ENCODE measurements at regions not wholly inside any gene's neighbourhood (a gene's known extent, or its start where the extent isn't known, plus 50 kb on each side); places are given as distances from the start of the nearest gene placed in this dataset.
"Not testable (repeated sequence)": the region's sequence is repeated elsewhere in the genome, so short reads cannot be mapped to it uniquely, and the experiment has no call there.

DNA sequence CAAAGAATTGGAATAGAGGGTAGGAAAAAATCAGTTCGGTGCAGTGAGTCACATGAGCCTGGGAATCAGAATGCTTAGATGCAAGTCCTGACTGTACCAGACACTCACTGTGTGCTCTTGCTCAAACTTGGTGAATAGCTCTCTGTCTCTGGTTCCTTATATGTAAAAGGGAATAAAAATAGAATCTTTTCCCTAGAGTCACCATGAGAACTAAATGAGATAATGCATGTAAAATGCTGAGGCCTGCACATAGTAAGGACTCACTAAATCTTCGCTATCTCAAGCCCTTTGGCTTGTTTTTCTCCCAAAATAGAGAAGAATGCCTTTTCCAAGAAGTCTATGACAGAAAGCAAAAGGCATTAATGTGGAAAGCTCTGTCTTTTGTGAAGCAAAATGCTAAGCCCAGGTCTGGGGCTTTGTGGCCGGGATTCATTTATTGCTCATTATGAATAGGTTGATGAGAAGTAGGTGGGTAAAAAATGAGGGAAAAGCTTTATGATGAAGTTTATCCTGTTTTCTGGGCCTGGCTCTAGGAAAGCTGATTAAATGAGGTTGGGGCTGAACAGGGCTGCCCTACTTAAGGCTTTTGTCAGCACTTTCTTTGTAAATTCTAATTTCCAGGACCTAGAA, 483.3 kb downstream of the DMAC1 start:
- Mint-ChIP-seq H3K9me3 (ENCODE audit: low read depth) (peaks cover 14% of the 10 kb centered on the region), H3K4me3 (ENCODE audit: low read depth) (no peak overlapping the region), H3K27me3 (peaks cover 54% of the 10 kb centered on the region), H3K36me3 (ENCODE audit: insufficient read depth) (peaks cover 5% of the 10 kb centered on the region), H3K4me1 (ENCODE audit: low read depth) (no peaks in the 10 kb centered on the region), H3K27ac (no peak overlapping the region)
- TF ChIP-seq, protein P1, sequence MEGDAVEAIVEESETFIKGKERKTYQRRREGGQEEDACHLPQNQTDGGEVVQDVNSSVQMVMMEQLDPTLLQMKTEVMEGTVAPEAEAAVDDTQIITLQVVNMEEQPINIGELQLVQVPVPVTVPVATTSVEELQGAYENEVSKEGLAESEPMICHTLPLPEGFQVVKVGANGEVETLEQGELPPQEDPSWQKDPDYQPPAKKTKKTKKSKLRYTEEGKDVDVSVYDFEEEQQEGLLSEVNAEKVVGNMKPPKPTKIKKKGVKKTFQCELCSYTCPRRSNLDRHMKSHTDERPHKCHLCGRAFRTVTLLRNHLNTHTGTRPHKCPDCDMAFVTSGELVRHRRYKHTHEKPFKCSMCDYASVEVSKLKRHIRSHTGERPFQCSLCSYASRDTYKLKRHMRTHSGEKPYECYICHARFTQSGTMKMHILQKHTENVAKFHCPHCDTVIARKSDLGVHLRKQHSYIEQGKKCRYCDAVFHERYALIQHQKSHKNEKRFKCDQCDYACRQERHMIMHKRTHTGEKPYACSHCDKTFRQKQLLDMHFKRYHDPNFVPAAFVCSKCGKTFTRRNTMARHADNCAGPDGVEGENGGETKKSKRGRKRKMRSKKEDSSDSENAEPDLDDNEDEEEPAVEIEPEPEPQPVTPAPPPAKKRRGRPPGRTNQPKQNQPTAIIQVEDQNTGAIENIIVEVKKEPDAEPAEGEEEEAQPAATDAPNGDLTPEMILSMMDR (IDR thresholded peaks at IDR 0.05; ENCODE audit: unreplicated experiment), result no peak
- DNase-seq (ENCODE audit: low spot score, unreplicated experiment), result no peak

DNA sequence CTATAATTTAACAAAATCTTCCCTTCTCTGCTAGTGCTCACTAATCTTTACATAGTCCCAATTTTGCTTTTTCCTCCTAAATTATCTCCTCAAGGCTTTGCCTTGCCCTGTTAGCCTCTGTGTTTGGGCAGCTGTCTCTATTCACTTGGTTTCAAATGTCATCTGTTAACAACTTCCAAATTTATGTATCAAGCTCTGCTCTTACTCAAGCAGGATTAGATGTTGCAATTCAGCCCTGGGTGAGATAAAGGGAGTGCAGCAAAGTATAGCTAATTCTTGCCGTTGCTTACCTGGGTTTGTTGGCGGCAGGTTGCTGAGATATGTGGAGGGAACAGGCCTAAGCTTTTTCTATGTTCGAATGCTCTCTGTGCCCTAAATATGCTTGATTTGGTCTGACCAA, 483.8 kb downstream of the DMAC1 start:
- Mint-ChIP-seq H3K4me3 (ENCODE audit: low read depth) (no peak overlapping the region), H3K9me3 (ENCODE audit: low read depth) (peaks cover 20% of the 10 kb centered on the region), H3K27me3 (peaks cover 50% of the 10 kb centered on the region), H3K27ac (no peak overlapping the region), H3K36me3 (ENCODE audit: insufficient read depth) (peaks cover 5% of the 10 kb centered on the region), H3K4me1 (ENCODE audit: low read depth) (no peaks in the 10 kb centered on the region)
- TF ChIP-seq, protein P1 (IDR thresholded peaks at IDR 0.05; ENCODE audit: unreplicated experiment), result no peak
- DNase-seq (ENCODE audit: low spot score, unreplicated experiment), result no peak

DNA sequence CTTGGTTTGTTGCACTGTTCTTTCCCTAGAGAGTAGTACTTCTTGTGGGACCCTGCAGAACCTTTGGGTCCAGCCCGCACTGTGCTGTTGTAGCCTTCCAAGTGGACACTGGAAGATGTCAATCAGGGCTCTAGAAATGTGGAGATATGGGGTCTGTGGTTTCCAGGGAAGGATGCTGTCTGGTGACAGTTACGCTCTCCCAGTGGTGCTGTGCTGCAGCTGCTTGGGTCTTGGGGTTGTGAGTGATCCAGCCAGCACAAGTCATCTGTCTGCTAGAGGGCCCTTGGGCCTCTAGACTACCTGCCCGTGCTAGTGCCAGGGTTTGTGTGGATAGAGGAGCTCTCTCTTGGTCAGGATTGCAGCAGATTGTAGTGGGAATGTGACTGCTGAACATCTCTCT, 484.5 kb downstream of the DMAC1 start:
- Mint-ChIP-seq H3K4me3 (ENCODE audit: low read depth) (no peak overlapping the region), H3K27me3 (peaks cover 43% of the 10 kb centered on the region)

DNA sequence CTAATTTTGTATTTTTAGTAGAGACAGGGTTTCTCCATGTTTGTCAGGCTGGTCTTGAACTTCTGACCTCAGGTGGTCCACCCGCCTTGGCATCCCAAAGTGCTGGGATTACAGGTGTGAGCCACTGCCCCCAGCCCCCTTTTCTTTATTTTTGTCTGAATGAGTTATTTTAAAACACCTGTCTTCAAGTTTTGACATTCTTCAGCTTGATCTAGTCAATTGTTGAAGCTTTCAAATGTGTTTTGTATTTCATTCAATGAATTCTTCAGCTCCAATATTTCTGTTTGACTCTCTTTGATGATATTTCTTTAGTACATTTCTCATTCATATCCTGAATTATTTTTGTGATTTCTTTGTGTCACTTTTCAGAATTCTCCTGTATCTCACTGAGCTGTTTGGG, 486.2 kb downstream of the DMAC1 start:
- TF ChIP-seq, protein P1 (IDR thresholded peaks at IDR 0.05; ENCODE audit: unreplicated experiment), result no peak
- Mint-ChIP-seq H3K27me3 (peaks cover 26% of the 10 kb centered on the region), H3K9me3 (ENCODE audit: low read depth) (peaks cover 43% of the 10 kb centered on the region), H3K36me3 (ENCODE audit: insufficient read depth) (peaks cover 7% of the 10 kb centered on the region), H3K4me3 (ENCODE audit: low read depth) (no peak overlapping the region), H3K27ac (no peak overlapping the region), H3K4me1 (ENCODE audit: low read depth) (no peaks in the 10 kb centered on the region)
- DNase-seq (ENCODE audit: low spot score, unreplicated experiment), result no peak

More for the DNA sequence above, 484.5 kb downstream of the DMAC1 start:
- TF ChIP-seq, protein P1 (IDR thresholded peaks at IDR 0.05; ENCODE audit: unreplicated experiment), result no peak
- peaks cover 6% of the 10 kb centered on the region for H3K36me3 Mint-ChIP-seq (ENCODE audit: insufficient read depth)
- H3K9me3 Mint-ChIP-seq (ENCODE audit: low read depth), result peaks cover 26% of the 10 kb centered on the region
- H3K27ac Mint-ChIP-seq, result no peak overlapping the region
- no peak for DNase-seq (ENCODE audit: low spot score, unreplicated experiment)
- H3K4me1 Mint-ChIP-seq (ENCODE audit: low read depth), result no peaks in the 10 kb centered on the region

DNA sequence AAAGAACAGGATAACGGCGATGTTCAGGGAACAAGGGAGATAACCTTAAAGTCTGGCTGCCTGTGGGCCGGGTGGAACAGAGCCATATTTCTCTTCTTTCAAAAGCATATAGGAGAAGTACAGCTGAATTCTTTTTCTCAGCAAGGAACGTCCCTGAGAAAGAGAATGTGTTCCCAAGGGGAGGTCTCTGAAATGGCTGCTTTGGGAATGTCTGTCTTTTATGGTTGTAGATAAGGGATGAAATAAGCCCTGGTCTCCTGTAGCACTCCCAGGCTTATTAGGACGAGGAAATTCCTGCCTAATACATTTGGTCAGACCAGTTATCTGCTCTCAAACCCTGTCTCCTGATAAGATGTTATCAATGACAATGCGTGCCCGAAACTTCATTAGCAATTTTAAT, 490.5 kb downstream of the DMAC1 start:
- DNase-seq (ENCODE audit: low spot score, unreplicated experiment); H3K4me1 Mint-ChIP-seq (ENCODE audit: low read depth); H3K27ac Mint-ChIP-seq; H3K4me3 Mint-ChIP-seq (ENCODE audit: low read depth); H3K36me3 Mint-ChIP-seq (ENCODE audit: insufficient read depth): not testable (repeated sequence)
- peaks cover 56% of the 10 kb centered on the region for H3K9me3 Mint-ChIP-seq (ENCODE audit: low read depth)
- peaks cover 21% of the 10 kb centered on the region for H3K27me3 Mint-ChIP-seq

DNA sequence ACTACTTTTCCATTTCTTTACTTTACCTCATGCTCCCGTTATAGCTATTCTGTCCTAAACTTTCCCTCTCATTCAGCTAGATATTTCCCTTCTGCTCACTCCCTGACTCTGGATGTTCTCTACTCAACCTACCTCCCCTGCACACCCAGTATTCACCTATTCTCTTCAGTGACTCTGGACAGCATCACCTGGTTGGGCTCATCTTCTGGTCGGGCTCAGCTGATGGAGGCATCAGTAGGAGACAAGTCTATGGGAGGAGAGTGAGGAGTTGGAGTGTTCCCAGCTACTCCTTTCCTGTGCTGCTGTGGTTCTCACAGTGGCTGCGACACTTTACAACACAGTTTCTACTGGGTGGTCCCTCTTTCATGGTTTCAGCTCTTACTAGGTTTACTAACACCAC, 493.9 kb downstream of the DMAC1 start:
- Mint-ChIP-seq H3K9me3 (ENCODE audit: low read depth) (peaks cover 36% of the 10 kb centered on the region), H3K27me3 (peaks cover 30% of the 10 kb centered on the region), H3K4me1 (ENCODE audit: low read depth) (no peaks in the 10 kb centered on the region), H3K4me3 (ENCODE audit: low read depth) (no peak overlapping the region), H3K36me3 (ENCODE audit: insufficient read depth) (peaks cover 2% of the 10 kb centered on the region), H3K27ac (no peak overlapping the region)
- DNase-seq (ENCODE audit: low spot score, unreplicated experiment), result no peak
- TF ChIP-seq, protein P1 (IDR thresholded peaks at IDR 0.05; ENCODE audit: unreplicated experiment), result no peak

All from progenitor cell of endocrine pancreas (in vitro differentiated cells).